Duodenal mucosa (tissue), 2 donors: ENCODE measurements at regions not wholly inside any gene's neighbourhood (a gene's known extent, or its start where the extent isn't known, plus 50 kb on each side); places are given as distances from the start of the nearest gene placed in this dataset.

Experiments used
- H3K27ac ChIP-seq: one replicate; pipeline ENCODE4 v1.7.0; 2013; ENCODE audit warnings: low read depth, low read length
- H3K27me3 ChIP-seq, 2 donors: one replicate each; pipeline ENCODE4 v1.7.0; 2013; ENCODE audit warnings: low read length in 2 of 2, control low read depth in 1 of 2; ENCODE audit not compliant: insufficient read depth in 2 of 2, control insufficient read depth in 1 of 2
- H3K36me3 ChIP-seq, 2 donors: one replicate each; pipeline ENCODE4 v1.7.0; 2013; ENCODE audit warnings: low read length in 2 of 2, control low read depth in 1 of 2; ENCODE audit not compliant: insufficient read depth in 2 of 2, control insufficient read depth in 1 of 2
- H3K4me1 ChIP-seq, 2 donors: one replicate each; pipeline ENCODE4 v1.7.0; 2013; ENCODE audit warnings: low read length in 2 of 2, control low read depth in 1 of 2; ENCODE audit not compliant: insufficient read depth in 2 of 2, control insufficient read depth in 1 of 2
- H3K4me3 ChIP-seq, 2 donors: one replicate each; pipeline ENCODE4 v1.7.0; 2013; ENCODE audit warnings: low read length in 2 of 2, low read depth in 1 of 2
- H3K9ac ChIP-seq, 2 donors: one replicate each; pipeline ENCODE4 v1.7.0; 2013; ENCODE audit warnings: low read length in 2 of 2, low read depth in 1 of 2
- H3K9me3 ChIP-seq, 2 donors: one replicate each; pipeline ENCODE4 v1.7.0; 2013; ENCODE audit warnings: low read length in 2 of 2, control low read depth in 1 of 2; ENCODE audit not compliant: control insufficient read depth in 1 of 2

DNA sequence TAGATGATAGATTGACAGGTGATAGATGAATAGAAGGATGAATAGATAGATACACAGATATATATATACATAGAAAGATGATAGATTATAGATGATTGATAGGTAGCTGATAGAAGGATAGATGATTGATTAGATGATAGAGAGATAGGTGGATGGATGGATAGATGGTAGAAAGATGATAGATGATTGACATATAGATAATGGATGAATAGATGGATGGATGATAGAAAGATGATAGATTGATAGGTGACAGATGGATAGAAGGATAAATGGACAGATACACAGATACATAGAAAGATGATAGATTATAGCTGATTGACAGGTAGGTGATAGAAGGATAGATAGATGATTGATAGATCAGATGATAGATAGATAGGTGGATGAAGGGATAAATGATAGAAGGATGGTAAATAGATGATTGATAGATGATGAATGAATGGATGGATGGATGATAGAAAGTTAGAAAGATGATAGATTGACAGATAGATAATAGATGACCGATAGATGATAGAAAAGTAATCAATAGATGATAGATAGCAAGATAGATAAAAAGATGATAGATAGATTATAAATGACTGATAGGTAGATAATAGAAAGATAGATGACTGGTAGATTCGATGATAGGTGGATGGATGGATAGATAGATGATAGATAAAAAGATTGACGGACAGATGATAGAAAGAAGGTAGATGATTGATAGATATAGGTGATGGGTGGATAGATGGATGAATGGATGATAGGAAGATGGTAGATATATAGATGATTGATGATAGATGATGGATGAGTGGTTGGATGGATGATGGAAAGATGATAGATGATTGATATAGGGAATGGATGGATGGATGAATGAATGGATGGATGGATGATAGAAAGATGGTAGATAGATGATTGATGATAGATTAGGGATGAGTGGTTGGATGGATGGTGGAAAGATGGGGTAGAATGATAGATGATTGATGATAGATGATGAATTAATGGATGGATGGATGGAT is 80.4 kb downstream of the MICALL2 start:
- no peak overlapping the region for H3K27ac ChIP-seq
- H3K4me1 ChIP-seq = no peaks in the 10 kb centered on the region
- H3K9ac ChIP-seq = no peak overlapping the region
- peaks cover 0 to 7% of the 10 kb centered on the region in 2 donors for H3K27me3 ChIP-seq
- no peaks in the 10 kb centered on the region for H3K36me3 ChIP-seq
- H3K4me3 ChIP-seq = no peak overlapping the region
- no peaks in the 10 kb centered on the region for H3K9me3 ChIP-seq

DNA sequence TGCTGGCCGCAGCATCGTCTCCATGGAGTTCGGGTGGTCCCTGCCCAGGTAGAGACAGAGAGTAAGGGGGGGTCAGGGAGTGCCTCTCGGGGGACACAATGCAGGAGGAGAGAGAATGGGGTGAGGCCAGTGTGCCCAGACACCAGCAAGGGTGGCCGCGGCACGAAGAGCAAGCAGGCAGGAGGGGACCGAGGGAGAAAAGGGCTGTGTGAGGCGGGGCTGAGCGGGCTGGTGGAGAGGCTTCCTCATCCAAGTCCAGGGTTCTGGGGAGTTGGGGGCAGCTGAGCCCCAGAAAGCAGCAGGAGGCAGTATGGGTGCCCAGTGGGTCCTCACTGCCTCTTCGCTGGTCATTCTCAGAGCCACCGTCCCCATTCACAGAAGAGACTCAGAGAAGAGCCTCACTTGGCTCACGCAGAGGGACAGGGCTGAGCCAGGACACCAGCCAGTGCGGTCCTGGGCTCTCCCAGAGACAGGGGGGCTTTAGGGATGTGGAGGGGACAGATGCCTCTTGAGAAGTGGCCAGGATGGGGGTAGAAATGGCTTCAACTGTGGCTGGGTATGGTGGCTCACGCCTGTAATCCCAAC is 78.9 kb downstream of the MICALL2 start:
- no peaks in the 10 kb centered on the region for H3K9me3 ChIP-seq
- no peaks in the 10 kb centered on the region for H3K36me3 ChIP-seq
- no peak overlapping the region for H3K4me3 ChIP-seq
- H3K4me1 ChIP-seq = no peaks in the 10 kb centered on the region
- H3K27ac ChIP-seq = no peak overlapping the region
- no peak overlapping the region for H3K9ac ChIP-seq
- H3K27me3 ChIP-seq = peaks cover 0 to 8% of the 10 kb centered on the region in 2 donors

GRCh38 chr7:1380821-1381580 is 78.3 kb downstream of the MICALL2 start:
- no peak overlapping the region for H3K4me3 ChIP-seq
- H3K27ac ChIP-seq = no peak overlapping the region
- no peaks in the 10 kb centered on the region for H3K36me3 ChIP-seq
- no peaks in the 10 kb centered on the region for H3K9me3 ChIP-seq
- H3K27me3 ChIP-seq = peaks cover 3 to 12% of the 10 kb centered on the region in 2 donors
- no peak overlapping the region for H3K9ac ChIP-seq
- no peaks in the 10 kb centered on the region for H3K4me1 ChIP-seq

- no peaks in the 10 kb centered on the region for H3K36me3 ChIP-seq
These were observed 76.5 kb downstream of the MICALL2 start for GRCh38 chr7:1382553-1383397.

DNA sequence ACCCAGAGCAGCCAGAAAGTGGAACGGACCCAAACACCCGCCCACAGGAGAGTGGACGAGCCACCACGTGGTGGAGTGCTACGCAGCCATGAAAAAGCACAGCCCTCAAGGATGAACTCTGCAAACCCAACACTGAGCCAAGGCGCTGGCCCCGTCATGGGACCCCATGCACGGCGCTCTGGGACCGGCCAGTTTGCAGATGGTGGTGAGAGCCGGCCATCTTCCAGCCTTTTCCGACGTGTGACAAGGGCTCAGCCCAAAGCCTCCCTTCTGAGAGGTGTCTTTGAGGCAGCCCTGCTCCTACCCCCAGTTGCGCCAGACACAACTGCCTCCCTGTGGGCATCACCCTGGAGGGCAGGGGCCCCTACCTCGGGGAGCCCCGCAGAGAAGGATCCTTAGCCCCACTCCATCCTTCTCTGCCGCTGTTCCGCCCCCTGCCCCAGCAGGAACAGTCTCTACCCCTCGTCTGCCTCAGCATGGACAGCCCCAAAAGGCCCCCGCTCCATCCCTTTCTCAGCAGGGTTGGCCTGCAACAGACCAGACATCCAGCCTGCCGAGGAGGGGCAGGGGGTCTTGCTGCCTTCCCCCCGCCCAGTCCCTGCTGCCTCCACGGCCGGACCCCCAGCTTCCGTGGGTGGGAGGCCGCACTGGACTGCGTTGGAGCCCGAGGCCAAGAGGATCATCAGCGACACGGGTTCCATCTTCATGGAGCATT is 75.7 kb downstream of the MICALL2 start:
- Histone ChIP-seq H3K9me3 (no peaks in the 10 kb centered on the region), H3K27ac (no peak overlapping the region), H3K9ac (no peak overlapping the region)

More at GRCh38 chr7:1382553-1383397, 76.5 kb downstream of the MICALL2 start:
- H3K4me1 ChIP-seq = no peaks in the 10 kb centered on the region
- no peak overlapping the region for H3K27ac ChIP-seq
- peaks cover 5 to 8% of the 10 kb centered on the region in 2 donors for H3K27me3 ChIP-seq
- no peak overlapping the region for H3K9ac ChIP-seq
- no peaks in the 10 kb centered on the region for H3K9me3 ChIP-seq
- no peak overlapping the region for H3K4me3 ChIP-seq

GRCh38 chr7:1384113-1384415 is 75.2 kb downstream of the MICALL2 start:
- Histone ChIP-seq H3K36me3 (no peaks in the 10 kb centered on the region), H3K9me3 (no peaks in the 10 kb centered on the region), H3K27me3 (peaks cover 5 to 16% of the 10 kb centered on the region in 2 donors), H3K4me1 (no peaks in the 10 kb centered on the region), H3K9ac (no peak overlapping the region), H3K4me3 (no peak overlapping the region), H3K27ac (no peak overlapping the region)

More for the DNA sequence above, 75.7 kb downstream of the MICALL2 start:
- no peaks in the 10 kb centered on the region for H3K36me3 ChIP-seq
- peaks cover 5 to 12% of the 10 kb centered on the region in 2 donors for H3K27me3 ChIP-seq
- H3K4me3 ChIP-seq = no peak overlapping the region
- no peaks in the 10 kb centered on the region for H3K4me1 ChIP-seq
